ENCODE measurements at regions not wholly inside any gene's neighbourhood (a gene's known extent, or its start where the extent isn't known, plus 50 kb on each side); places are given as distances from the start of the nearest gene placed in this dataset.

DNA sequence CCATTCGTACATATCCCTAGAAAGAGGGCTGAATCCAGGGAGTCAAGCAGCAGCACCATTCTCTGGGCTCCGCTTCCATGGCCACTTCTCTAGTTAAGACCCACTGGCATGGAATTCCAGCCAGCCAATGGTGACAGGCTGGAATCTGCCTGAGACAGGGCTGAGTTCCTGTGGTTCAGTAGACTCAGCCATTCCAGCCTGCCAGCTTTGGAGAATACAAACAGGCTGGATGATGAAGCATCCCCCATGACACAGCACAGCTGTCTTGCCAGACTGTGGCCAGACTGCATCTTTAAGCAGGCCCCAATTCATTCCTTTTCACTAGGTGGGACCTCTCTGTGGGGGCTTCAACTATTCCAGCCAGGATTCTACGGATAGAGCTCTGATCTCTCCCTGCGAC, 329.6 kb downstream of the XPNPEP1 start:
- TF ChIP-seq, protein P1, sequence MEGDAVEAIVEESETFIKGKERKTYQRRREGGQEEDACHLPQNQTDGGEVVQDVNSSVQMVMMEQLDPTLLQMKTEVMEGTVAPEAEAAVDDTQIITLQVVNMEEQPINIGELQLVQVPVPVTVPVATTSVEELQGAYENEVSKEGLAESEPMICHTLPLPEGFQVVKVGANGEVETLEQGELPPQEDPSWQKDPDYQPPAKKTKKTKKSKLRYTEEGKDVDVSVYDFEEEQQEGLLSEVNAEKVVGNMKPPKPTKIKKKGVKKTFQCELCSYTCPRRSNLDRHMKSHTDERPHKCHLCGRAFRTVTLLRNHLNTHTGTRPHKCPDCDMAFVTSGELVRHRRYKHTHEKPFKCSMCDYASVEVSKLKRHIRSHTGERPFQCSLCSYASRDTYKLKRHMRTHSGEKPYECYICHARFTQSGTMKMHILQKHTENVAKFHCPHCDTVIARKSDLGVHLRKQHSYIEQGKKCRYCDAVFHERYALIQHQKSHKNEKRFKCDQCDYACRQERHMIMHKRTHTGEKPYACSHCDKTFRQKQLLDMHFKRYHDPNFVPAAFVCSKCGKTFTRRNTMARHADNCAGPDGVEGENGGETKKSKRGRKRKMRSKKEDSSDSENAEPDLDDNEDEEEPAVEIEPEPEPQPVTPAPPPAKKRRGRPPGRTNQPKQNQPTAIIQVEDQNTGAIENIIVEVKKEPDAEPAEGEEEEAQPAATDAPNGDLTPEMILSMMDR (conservative IDR thresholded peaks at IDR 0.05 in 1 of 2, IDR thresholded peaks at IDR 0.05 in 1 of 2; ENCODE audit: extremely low read depth in 1 of 2, insufficient read depth in 1 of 2, low read depth in 1 of 2, low read length in 2 of 2) = no peak
- TF ChIP-seq EZH2 (IDR thresholded peaks at IDR 0.05; ENCODE audit: borderline replicate concordance, low read length) = no peak
